Kidney epithelial cell (primary cell): ENCODE measurements at regions not wholly inside any gene's neighbourhood (a gene's known extent, or its start where the extent isn't known, plus 50 kb on each side); places are given as distances from the start of the nearest gene placed in this dataset.

Source experiments
- DNase-seq: peaks from one replicate; pipeline ENCODE4 v3.0.0-alpha.2; 2010; ENCODE audit warnings: low read depth
- H3K27me3 ChIP-seq: 2 replicates; pipeline ENCODE4 v1.6.0; 2011; ENCODE audit warnings: low read length; ENCODE audit not compliant: control insufficient read depth, insufficient read depth
- H3K36me3 ChIP-seq: 2 replicates; pipeline ENCODE4 v1.5.1; 2011; ENCODE audit warnings: low read length; ENCODE audit not compliant: control insufficient read depth, insufficient read depth
- H3K4me3 ChIP-seq: 2 replicates; pipeline ENCODE4 v1.5.1; 2011; ENCODE audit warnings: low read depth, mild to moderate bottlenecking, control low read depth, low read length
- CTCF ChIP-seq: IDR thresholded peaks from 2 replicates; pipeline ENCODE4 v1.5.1; 2011; ENCODE audit warnings: mild to moderate bottlenecking, moderate library complexity, low read length, control low read depth, inconsistent platforms; ENCODE audit not compliant: insufficient read depth, poor library complexity, severe bottlenecking

DNA sequence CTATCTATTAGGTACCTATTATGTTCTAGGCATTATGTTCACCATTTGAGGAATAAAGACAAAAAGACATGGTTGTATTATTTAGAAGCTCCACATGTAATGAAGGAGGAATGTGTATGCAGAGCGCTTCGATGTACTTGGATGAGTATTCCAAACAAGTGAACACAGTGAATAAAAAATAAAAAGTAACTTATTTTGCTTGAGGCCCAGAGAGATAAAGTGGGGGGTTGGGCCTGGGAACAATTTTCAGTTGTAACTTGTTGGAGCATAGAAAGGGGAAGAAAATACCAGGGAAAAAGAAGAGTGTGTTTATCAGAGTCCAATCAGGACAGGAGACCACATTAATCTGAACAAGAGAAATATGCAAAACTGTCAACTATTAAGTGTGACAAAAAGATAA lies 445.7 kb upstream of the BCHE start:
- Histone ChIP-seq H3K36me3 (no peaks in the 10 kb centered on the region), H3K27me3 (no peaks in the 10 kb centered on the region), H3K4me3 (no peak overlapping the region)
- no peak for DNase-seq
- TF ChIP-seq CTCF = no peak

DNA sequence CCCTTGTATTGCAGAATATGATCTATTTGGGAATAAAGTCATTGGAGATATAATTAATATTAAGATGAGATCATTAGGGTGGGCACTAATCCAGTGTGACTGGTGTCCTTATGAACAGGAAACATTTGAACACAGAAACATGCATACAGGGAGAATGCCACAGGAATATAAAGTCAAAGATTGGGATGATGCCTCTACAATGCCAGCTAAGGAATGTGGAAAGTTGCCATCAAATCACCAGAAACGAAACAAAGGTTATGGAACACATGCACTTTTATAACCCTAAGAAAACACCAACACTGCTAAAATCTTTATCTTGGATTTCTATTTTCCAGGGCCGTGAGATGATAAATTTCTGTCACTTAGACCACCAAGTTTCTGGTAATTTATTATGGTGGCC lies 442.4 kb upstream of the BCHE start:
- DNase-seq = no peak
- no peak for TF ChIP-seq CTCF
- H3K36me3 ChIP-seq = no peaks in the 10 kb centered on the region
- H3K4me3 ChIP-seq = no peak overlapping the region
- H3K27me3 ChIP-seq = no peaks in the 10 kb centered on the region

DNA sequence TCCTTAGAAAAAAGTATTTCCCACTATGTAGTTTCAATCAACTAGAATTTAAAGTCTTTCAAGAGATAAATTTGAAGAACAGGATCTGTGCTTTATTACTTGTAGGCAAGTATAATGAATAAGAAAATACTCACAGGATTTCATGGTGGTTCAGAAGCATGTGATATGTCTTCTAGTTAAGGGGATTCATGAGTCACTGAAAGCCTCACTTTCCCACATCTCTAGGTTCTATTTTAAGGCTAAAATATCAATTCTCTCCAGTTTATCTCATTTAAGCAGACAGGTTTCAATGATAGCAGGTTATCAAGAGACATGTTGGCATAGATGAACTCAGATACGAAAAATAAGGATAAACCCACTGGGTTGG lies 437.8 kb upstream of the BCHE start:
- no peaks in the 10 kb centered on the region for H3K36me3 ChIP-seq
- no peaks in the 10 kb centered on the region for H3K27me3 ChIP-seq
- no peak overlapping the region for H3K4me3 ChIP-seq
- TF ChIP-seq CTCF = no peak
- no peak for DNase-seq

- no peak for DNase-seq
- Histone ChIP-seq H3K36me3 (no peaks in the 10 kb centered on the region), H3K4me3 (no peak overlapping the region), H3K27me3 (no peaks in the 10 kb centered on the region)
- TF ChIP-seq CTCF = no peak
These were observed 437.3 kb upstream of the BCHE start for GRCh38 chr3:166274351-166275023.

- H3K4me3 ChIP-seq = no peak overlapping the region
- TF ChIP-seq CTCF = no peak
These were observed 433.2 kb upstream of the BCHE start for GRCh38 chr3:166270429-166270828.

DNA sequence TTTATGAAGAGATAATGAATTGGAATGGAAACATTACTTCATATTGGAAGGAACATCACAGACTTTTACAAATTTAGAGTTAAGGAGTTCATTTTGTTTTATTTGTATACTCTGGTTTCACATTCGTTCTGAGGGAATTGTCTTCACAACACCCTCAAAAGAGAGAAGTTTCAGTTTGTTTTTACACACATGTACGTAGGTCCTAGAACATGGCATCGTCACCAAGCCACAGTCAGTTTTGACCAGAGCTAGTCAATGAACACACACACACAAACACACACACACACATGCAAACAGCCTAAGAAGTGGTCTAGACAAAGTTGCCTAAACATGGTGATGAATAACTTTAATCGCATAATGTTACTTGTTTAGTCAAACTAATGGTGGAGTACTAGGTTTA lies 427.9 kb upstream of the BCHE start:
- Histone ChIP-seq H3K36me3 (no peaks in the 10 kb centered on the region), H3K4me3 (no peak overlapping the region), H3K27me3 (no peaks in the 10 kb centered on the region)
- DNase-seq = no peak
- no peak for TF ChIP-seq CTCF

More at GRCh38 chr3:166270429-166270828, 433.2 kb upstream of the BCHE start:
- no peaks in the 10 kb centered on the region for H3K27me3 ChIP-seq
- no peak for DNase-seq
- no peaks in the 10 kb centered on the region for H3K36me3 ChIP-seq
